ENCODE measurements at regions not wholly inside any gene's neighbourhood (a gene's known extent, or its start where the extent isn't known, plus 50 kb on each side); places are given as distances from the start of the nearest gene placed in this dataset.

- H3K4me1 ChIP-seq (ENCODE audit: control insufficient read depth in 2 of 2, insufficient read depth in 2 of 2, low read length in 2 of 2) = no peaks in the 10 kb centered on the region
- intact Hi-C loops (cut with micrococcal nuclease) = no loop called here
Observed at GRCh38 chr16:49075709-49076108, 205.9 kb downstream of the CBLN1 start.

GRCh38 chr16:49068224-49068623 lies 213.4 kb downstream of the CBLN1 start:
- ChIA-PET POLR2A (no interaction called here), CTCF (no interaction called here)
- H3K4me2 ChIP-seq (replicated peaks; ENCODE audit: low read depth, low read length, poor library complexity, severe bottlenecking) = no peak overlapping the region
- TF ChIP-seq EZH2 (IDR thresholded peaks at IDR 0.05; ENCODE audit: borderline replicate concordance, insufficient read depth, low read depth, low read length, poor library complexity, severe bottlenecking) (no peak), CTCF (IDR thresholded peaks at IDR 0.05) (no peak)
- H3K9ac ChIP-seq (ENCODE audit: low read length) = no peak overlapping the region
- no peaks in the 10 kb centered on the region for H4K20me1 ChIP-seq (ENCODE audit: control insufficient read depth, insufficient read depth, low read length, poor library complexity, severe bottlenecking)
- no peaks in the 10 kb centered on the region for H3K79me2 ChIP-seq (ENCODE audit: control insufficient read depth, insufficient read depth, low read length)
- intact Hi-C loops (cut with micrococcal nuclease) = no loop called here
- H2AFZ ChIP-seq (ENCODE audit: insufficient read depth, low read depth, low read length, poor library complexity, severe bottlenecking) = no peak overlapping the region
- Mint-ChIP-seq H3K27me3 (peaks cover 4% of the 10 kb centered on the region), H3K4me3 (no peak overlapping the region), H3K4me1 (no peaks in the 10 kb centered on the region), H3K27ac (no peak overlapping the region), H3K9me3 (ENCODE audit: insufficient read depth) (peaks cover 2% of the 10 kb centered on the region)
- DNase-seq = no peak
- H3K27me3 ChIP-seq (replicated peaks in 1 of 4; ENCODE audit: control extremely low read depth in 1 of 4, control insufficient read depth in 3 of 4, insufficient read depth in 4 of 4, low read length in 3 of 4) = no peaks in the 10 kb centered on the region
- H3K4me1 ChIP-seq (ENCODE audit: control insufficient read depth in 2 of 2, insufficient read depth in 2 of 2, low read length in 2 of 2) = no peaks in the 10 kb centered on the region
- no peaks in the 10 kb centered on the region for H3K36me3 ChIP-seq (replicated peaks in 1 of 2; ENCODE audit: control extremely low read depth in 1 of 2, control insufficient read depth in 1 of 2, extremely low read depth in 1 of 2, insufficient read depth in 2 of 2, low read length in 1 of 2)
- no CpG with 5 or more reads among the region's 5 CpGs for WGBS (ENCODE audit: insufficient coverage)
- no peak for ATAC-seq (ENCODE audit: low read depth)
- H3K4me3 ChIP-seq (ENCODE audit: control extremely low read depth in 1 of 5, extremely low read depth in 1 of 5, insufficient read depth in 1 of 5, low read depth in 2 of 5, low read length in 4 of 5) = no peak overlapping the region
- H3K9me3 ChIP-seq (ENCODE audit: control extremely low read depth in 1 of 3, control insufficient read depth in 2 of 3, insufficient read depth in 1 of 3, low read length in 2 of 3) = no peaks in the 10 kb centered on the region
- no peak overlapping the region for H3K27ac ChIP-seq (ENCODE audit: low read length in 2 of 2)

More at GRCh38 chr16:49075709-49076108, 205.9 kb downstream of the CBLN1 start:
- no peak overlapping the region for H3K9ac ChIP-seq (ENCODE audit: low read length)
- peaks cover 4% of the 10 kb centered on the region for H3K27me3 Mint-ChIP-seq
- no peak overlapping the region for H3K4me2 ChIP-seq (replicated peaks; ENCODE audit: low read depth, low read length, poor library complexity, severe bottlenecking)
- no peak overlapping the region for H3K4me3 Mint-ChIP-seq
- DNase-seq (no peak), ATAC-seq (ENCODE audit: low read depth) (no peak)
- no peak overlapping the region for H3K27ac ChIP-seq (ENCODE audit: low read length in 2 of 2)
- no peak overlapping the region for H3K4me3 ChIP-seq (ENCODE audit: control extremely low read depth in 1 of 5, extremely low read depth in 1 of 5, insufficient read depth in 1 of 5, low read depth in 2 of 5, low read length in 4 of 5)
- CTCF ChIA-PET = no interaction called here
- peaks cover 0 to 10% (median 4%) of the 10 kb centered on the region in 3 donors for H3K9me3 ChIP-seq (ENCODE audit: control extremely low read depth in 1 of 3, control insufficient read depth in 2 of 3, insufficient read depth in 1 of 3, low read length in 2 of 3)
- TF ChIP-seq EZH2 (IDR thresholded peaks at IDR 0.05; ENCODE audit: borderline replicate concordance, insufficient read depth, low read depth, low read length, poor library complexity, severe bottlenecking) = no peak
- no peak for TF ChIP-seq CTCF (IDR thresholded peaks at IDR 0.05)
- 67% methylated on average over 3 of the region's 3 CpGs for WGBS (ENCODE audit: insufficient coverage)
- H3K79me2 ChIP-seq (ENCODE audit: control insufficient read depth, insufficient read depth, low read length) = no peaks in the 10 kb centered on the region
- no peak overlapping the region for H2AFZ ChIP-seq (ENCODE audit: insufficient read depth, low read depth, low read length, poor library complexity, severe bottlenecking)
- POLR2A ChIA-PET = no interaction called here
- no peaks in the 10 kb centered on the region for H3K36me3 ChIP-seq (replicated peaks in 1 of 2; ENCODE audit: control extremely low read depth in 1 of 2, control insufficient read depth in 1 of 2, extremely low read depth in 1 of 2, insufficient read depth in 2 of 2, low read length in 1 of 2)
- no peaks in the 10 kb centered on the region for H3K4me1 Mint-ChIP-seq
- no peak overlapping the region for H3K27ac Mint-ChIP-seq
- H3K9me3 Mint-ChIP-seq (ENCODE audit: insufficient read depth) = peaks cover 6% of the 10 kb centered on the region
- no peaks in the 10 kb centered on the region for H4K20me1 ChIP-seq (ENCODE audit: control insufficient read depth, insufficient read depth, low read length, poor library complexity, severe bottlenecking)
- H3K27me3 ChIP-seq (replicated peaks in 1 of 4; ENCODE audit: control extremely low read depth in 1 of 4, control insufficient read depth in 3 of 4, insufficient read depth in 4 of 4, low read length in 3 of 4) = no peaks in the 10 kb centered on the region

All from B cell (primary cell).